ENCODE measurements at regions not wholly inside any gene's neighbourhood (a gene's known extent, or its start where the extent isn't known, plus 50 kb on each side); places are given as distances from the start of the nearest gene placed in this dataset.

GRCh38 chr4:11483046-11483445 lies 54.4 kb upstream of the HS3ST1 start (continued):
- TF ChIP-seq CHD7 (IDR thresholded peaks at IDR 0.05; ENCODE audit: insufficient replicate concordance, low read length) = no peak
- TF ChIP-seq TCF12 (IDR thresholded peaks at IDR 0.05; ENCODE audit: low read depth, low read length) = no peak
- no peak for TF ChIP-seq USF2 (IDR thresholded peaks at IDR 0.05; ENCODE audit: low read length)
- no peak for TF ChIP-seq BRCA1 (IDR thresholded peaks at IDR 0.05; ENCODE audit: low read depth, low read length)
- no peak for TF ChIP-seq MAFK (IDR thresholded peaks at IDR 0.05; ENCODE audit: low read depth, low read length)
- no peak for TF ChIP-seq NRF1 (IDR thresholded peaks at IDR 0.05; ENCODE audit: low read depth, low read length)
- no peak for TF ChIP-seq EZH2 (IDR thresholded peaks at IDR 0.05; ENCODE audit: low read depth, low read length, severe bottlenecking)
- TF ChIP-seq MAX (IDR thresholded peaks at IDR 0.05) = no peak
- no peak for TF ChIP-seq CBX8 (IDR thresholded peaks at IDR 0.05; ENCODE audit: borderline replicate concordance, low read depth, low read length)
